ENCODE measurements at regions not wholly inside any gene's neighbourhood (a gene's known extent, or its start where the extent isn't known, plus 50 kb on each side); places are given as distances from the start of the nearest gene placed in this dataset.

- WGBS (ENCODE audit: extremely low coverage, insufficient coverage, insufficient read length) = no CpG with 5 or more reads among the region's 2 CpGs
Observed at GRCh38 chr17:70499067-70499786, 329.9 kb downstream of the KCNJ2 start.

GRCh38 chr17:70503449-70503848 lies 334.1 kb downstream of the KCNJ2 start:
- Histone ChIP-seq H3K27me3 (ENCODE audit: insufficient read depth, low read length) (no peaks in the 10 kb centered on the region), H2BK5ac (ENCODE audit: low read depth, low read length, poor library complexity) (no peak overlapping the region), H2AK5ac (ENCODE audit: low read length) (no peak overlapping the region), H3K36me3 (ENCODE audit: control insufficient read depth in 1 of 2, insufficient read depth in 2 of 2, low read length in 2 of 2) (no peaks in the 10 kb centered on the region), H4K8ac (ENCODE audit: low read depth, low read length) (no peak overlapping the region), H3K79me2 (ENCODE audit: control insufficient read depth, insufficient read depth, low read length, poor library complexity) (no peaks in the 10 kb centered on the region), H3K18ac (ENCODE audit: low read length) (no peak overlapping the region), H3K9me3 (ENCODE audit: insufficient read depth, low read depth, low read length) (no peaks in the 10 kb centered on the region), H3K4me3 (ENCODE audit: low read depth, low read length) (no peak overlapping the region), H2BK120ac (ENCODE audit: insufficient read depth, low read length, poor library complexity) (no peak overlapping the region), H3K9ac (ENCODE audit: low read length) (no peak overlapping the region), H2AFZ (ENCODE audit: insufficient read depth, low read length, poor library complexity) (no peak overlapping the region), H3K14ac (ENCODE audit: low read length) (no peak overlapping the region), H3K4ac (ENCODE audit: low read depth, low read length) (no peak overlapping the region), H3K79me1 (ENCODE audit: low read length) (no peaks in the 10 kb centered on the region), H3K27ac (ENCODE audit: low read depth, low read length) (no peak overlapping the region), H2BK12ac (ENCODE audit: low read length) (no peak overlapping the region), H4K91ac (ENCODE audit: low read depth, low read length) (no peak overlapping the region), H3K4me2 (ENCODE audit: low read length) (no peak overlapping the region), H3K23ac (ENCODE audit: low read length) (no peak overlapping the region), H4K12ac (ENCODE audit: low read depth, low read length) (no peak overlapping the region), H3K4me1 (ENCODE audit: control insufficient read depth in 1 of 2, insufficient read depth in 2 of 2, low read length in 2 of 2) (no peaks in the 10 kb centered on the region)
- no CpG with 5 or more reads among the region's 3 CpGs for WGBS (ENCODE audit: extremely low coverage, insufficient coverage, insufficient read length)
- no peak for DNase-seq

More at GRCh38 chr17:70499067-70499786, 329.9 kb downstream of the KCNJ2 start:
- no peak for DNase-seq
- H2BK120ac ChIP-seq (ENCODE audit: insufficient read depth, low read length, poor library complexity) = no peak overlapping the region
- no peak overlapping the region for H2BK12ac ChIP-seq (ENCODE audit: low read length)
- H3K18ac ChIP-seq (ENCODE audit: low read length) = no peak overlapping the region
- no peak overlapping the region for H3K4me3 ChIP-seq (ENCODE audit: low read depth, low read length)
- H3K36me3 ChIP-seq (ENCODE audit: control insufficient read depth in 1 of 2, insufficient read depth in 2 of 2, low read length in 2 of 2) = no peaks in the 10 kb centered on the region
- H3K4me1 ChIP-seq (ENCODE audit: control insufficient read depth in 1 of 2, insufficient read depth in 2 of 2, low read length in 2 of 2) = no peaks in the 10 kb centered on the region
- no peak overlapping the region for H3K4ac ChIP-seq (ENCODE audit: low read depth, low read length)
- H2AFZ ChIP-seq (ENCODE audit: insufficient read depth, low read length, poor library complexity) = no peak overlapping the region
- no peaks in the 10 kb centered on the region for H3K9me3 ChIP-seq (ENCODE audit: insufficient read depth, low read depth, low read length)
- H4K91ac ChIP-seq (ENCODE audit: low read depth, low read length) = no peak overlapping the region
- H3K9ac ChIP-seq (ENCODE audit: low read length) = no peak overlapping the region
- H3K27me3 ChIP-seq (ENCODE audit: insufficient read depth, low read length) = no peaks in the 10 kb centered on the region
- no peak overlapping the region for H4K8ac ChIP-seq (ENCODE audit: low read depth, low read length)
- no peak overlapping the region for H3K27ac ChIP-seq (ENCODE audit: low read depth, low read length)
- no peak overlapping the region for H3K14ac ChIP-seq (ENCODE audit: low read length)
- no peaks in the 10 kb centered on the region for H3K79me1 ChIP-seq (ENCODE audit: low read length)
- no peaks in the 10 kb centered on the region for H3K79me2 ChIP-seq (ENCODE audit: control insufficient read depth, insufficient read depth, low read length, poor library complexity)
- no peak overlapping the region for H4K12ac ChIP-seq (ENCODE audit: low read depth, low read length)
- H3K4me2 ChIP-seq (ENCODE audit: low read length) = no peak overlapping the region
- H2BK5ac ChIP-seq (ENCODE audit: low read depth, low read length, poor library complexity) = no peak overlapping the region
- no peak overlapping the region for H2AK5ac ChIP-seq (ENCODE audit: low read length)
- no peak overlapping the region for H3K23ac ChIP-seq (ENCODE audit: low read length)

GRCh38 chr17:70510288-70510687 lies 341.0 kb downstream of the KCNJ2 start:
- Histone ChIP-seq H4K8ac (ENCODE audit: low read depth, low read length) (no peak overlapping the region), H3K4ac (ENCODE audit: low read depth, low read length) (no peak overlapping the region), H3K14ac (ENCODE audit: low read length) (no peak overlapping the region), H3K36me3 (ENCODE audit: control insufficient read depth in 1 of 2, insufficient read depth in 2 of 2, low read length in 2 of 2) (no peaks in the 10 kb centered on the region), H2BK12ac (ENCODE audit: low read length) (no peak overlapping the region), H4K91ac (ENCODE audit: low read depth, low read length) (no peak overlapping the region), H3K9ac (ENCODE audit: low read length) (no peak overlapping the region), H3K4me3 (ENCODE audit: low read depth, low read length) (no peak overlapping the region), H3K27ac (ENCODE audit: low read depth, low read length) (no peak overlapping the region), H2AFZ (ENCODE audit: insufficient read depth, low read length, poor library complexity) (no peak overlapping the region), H2AK5ac (ENCODE audit: low read length) (no peak overlapping the region), H3K4me2 (ENCODE audit: low read length) (no peak overlapping the region), H3K4me1 (ENCODE audit: control insufficient read depth in 1 of 2, insufficient read depth in 2 of 2, low read length in 2 of 2) (no peaks in the 10 kb centered on the region), H3K27me3 (ENCODE audit: insufficient read depth, low read length) (no peaks in the 10 kb centered on the region), H2BK120ac (ENCODE audit: insufficient read depth, low read length, poor library complexity) (no peak overlapping the region), H3K79me2 (ENCODE audit: control insufficient read depth, insufficient read depth, low read length, poor library complexity) (no peaks in the 10 kb centered on the region), H4K12ac (ENCODE audit: low read depth, low read length) (no peak overlapping the region), H3K79me1 (ENCODE audit: low read length) (no peaks in the 10 kb centered on the region), H2BK5ac (ENCODE audit: low read depth, low read length, poor library complexity) (no peak overlapping the region), H3K9me3 (ENCODE audit: insufficient read depth, low read depth, low read length) (no peaks in the 10 kb centered on the region), H3K23ac (ENCODE audit: low read length) (no peak overlapping the region), H3K18ac (ENCODE audit: low read length) (no peak overlapping the region)
- no CpG with 5 or more reads among the region's 2 CpGs for WGBS (ENCODE audit: extremely low coverage, insufficient coverage, insufficient read length)
- DNase-seq = no peak

- Histone ChIP-seq H2AFZ (ENCODE audit: insufficient read depth, low read length, poor library complexity) (no peak overlapping the region), H3K23ac (ENCODE audit: low read length) (no peak overlapping the region)
Observed at GRCh38 chr17:70517816-70518215, 348.5 kb downstream of the KCNJ2 start.

More at GRCh38 chr17:70517816-70518215, 348.5 kb downstream of the KCNJ2 start:
- H3K27me3 ChIP-seq (ENCODE audit: insufficient read depth, low read length) = no peaks in the 10 kb centered on the region
- DNase-seq = no peak
- no peak overlapping the region for H2BK12ac ChIP-seq (ENCODE audit: low read length)
- H3K4me2 ChIP-seq (ENCODE audit: low read length) = no peak overlapping the region
- H4K91ac ChIP-seq (ENCODE audit: low read depth, low read length) = no peak overlapping the region
- H3K79me2 ChIP-seq (ENCODE audit: control insufficient read depth, insufficient read depth, low read length, poor library complexity) = no peaks in the 10 kb centered on the region
- H2BK120ac ChIP-seq (ENCODE audit: insufficient read depth, low read length, poor library complexity) = no peak overlapping the region
- no peak overlapping the region for H4K12ac ChIP-seq (ENCODE audit: low read depth, low read length)
- no peak overlapping the region for H3K4ac ChIP-seq (ENCODE audit: low read depth, low read length)
- no peaks in the 10 kb centered on the region for H3K4me1 ChIP-seq (ENCODE audit: control insufficient read depth in 1 of 2, insufficient read depth in 2 of 2, low read length in 2 of 2)
- H2BK5ac ChIP-seq (ENCODE audit: low read depth, low read length, poor library complexity) = no peak overlapping the region
- H3K27ac ChIP-seq (ENCODE audit: low read depth, low read length) = no peak overlapping the region
- H3K79me1 ChIP-seq (ENCODE audit: low read length) = no peaks in the 10 kb centered on the region
- H3K4me3 ChIP-seq (ENCODE audit: low read depth, low read length) = no peak overlapping the region
- no peak overlapping the region for H2AK5ac ChIP-seq (ENCODE audit: low read length)
- no peak overlapping the region for H4K8ac ChIP-seq (ENCODE audit: low read depth, low read length)
- H3K9me3 ChIP-seq (ENCODE audit: insufficient read depth, low read depth, low read length) = no peaks in the 10 kb centered on the region
- H3K14ac ChIP-seq (ENCODE audit: low read length) = no peak overlapping the region
- no peaks in the 10 kb centered on the region for H3K36me3 ChIP-seq (ENCODE audit: control insufficient read depth in 1 of 2, insufficient read depth in 2 of 2, low read length in 2 of 2)
- H3K18ac ChIP-seq (ENCODE audit: low read length) = no peak overlapping the region
- no peak overlapping the region for H3K9ac ChIP-seq (ENCODE audit: low read length)
